Breast epithelium (tissue), 4 donors: ENCODE measurements at regions not wholly inside any gene's neighbourhood (a gene's known extent, or its start where the extent isn't known, plus 50 kb on each side); places are given as distances from the start of the nearest gene placed in this dataset.

Source experiments
- DNase-seq, 2 donors: peaks; one replicate each; pipeline ENCODE4 v3.0.0-alpha.2; 2019; ENCODE audit warnings: low spot score in 2 of 2
- H3K27ac ChIP-seq, 2 donors: fragments of 200-600 bp; sonication (generic) in 1 of 2; one replicate each; pipeline ENCODE4 v1.5.1; 2016 to 2019; ENCODE audit warnings: mild to moderate bottlenecking in 1 of 2
- H3K27me3 ChIP-seq, 2 donors: fragments of 200-600 bp; sonication (generic) in 1 of 2; one replicate each; pipeline versions ENCODE4 v1.5.1 to v1.6.0; 2017 to 2019; ENCODE audit warnings: control low read depth in 1 of 2, mild to moderate bottlenecking in 1 of 2
- H3K36me3 ChIP-seq: fragments of 200-600 bp; one replicate; pipeline ENCODE4 v1.5.1; 2019
- H3K4me1 ChIP-seq, 2 donors: fragments of 200-600 bp; sonication (generic); one replicate each; pipeline ENCODE4 v1.5.1; 2016 to 2019; ENCODE audit warnings: control low read depth in 1 of 2
- H3K4me3 ChIP-seq, 3 donors: fragments of 200-600 bp; sonication (generic); 1 replicate in 2 of 3; 2 replicates in 1 of 3; pipeline ENCODE4 v1.5.1; 2016 to 2019; ENCODE audit warnings: mild to moderate bottlenecking in 3 of 3, moderate library complexity in 2 of 3
- H3K9me3 ChIP-seq, 2 donors: fragments of 200-600 bp; sonication (generic) in 1 of 2; one replicate each; pipeline ENCODE4 v1.5.1; 2016 to 2019; ENCODE audit warnings: control low read depth in 1 of 2
- POLR2A ChIP-seq: fragments of 450-650 bp; IDR thresholded peaks from one replicate; pipeline ENCODE4 v1.6.1; 2016; ENCODE audit warnings: antibody characterized with exemption, mild to moderate bottlenecking, moderate library complexity
- POLR2AphosphoS5 ChIP-seq, 3 donors: sonication (generic); formaldehyde crosslinking; IDR thresholded peaks; one replicate each; pipeline ENCODE4 v1.6.1; 2017; ENCODE audit warnings: antibody characterized with exemption in 3 of 3
- intact Hi-C: fragments of 100-400 bp; cut with DNase I; formaldehyde crosslinking; loops from one replicate; pipeline ENCODE4 v1.15.1; 2023; ENCODE audit warnings: low total_unique reads
- TF ChIP-seq, protein P1 (sequence below), 3 donors: fragments of 450-650 bp; IDR thresholded peaks; one replicate each; pipeline ENCODE4 v1.5.1; 2016 to 2017; ENCODE audit warnings: antibody characterized with exemption in 3 of 3, mild to moderate bottlenecking in 3 of 3, moderate library complexity in 3 of 3

DNA sequence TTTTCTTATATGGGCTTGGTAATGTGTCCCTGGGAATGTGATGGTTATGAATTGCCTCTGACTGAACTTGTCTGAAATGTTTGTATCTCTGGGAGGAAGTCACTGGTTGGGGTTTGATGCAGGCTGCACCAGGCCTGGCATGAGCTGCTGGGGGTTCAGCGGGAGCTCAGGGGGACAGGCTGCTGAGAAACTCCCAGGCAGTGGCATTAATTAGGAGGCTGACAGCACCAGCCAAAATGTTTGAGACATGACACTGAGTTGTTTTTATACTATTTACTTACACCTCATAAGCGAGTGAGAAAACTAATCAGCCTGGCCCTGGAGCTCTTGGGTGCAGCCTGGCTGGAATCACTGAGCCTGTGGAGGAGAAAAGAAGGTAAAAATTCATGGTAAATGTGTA lies 124.1 kb upstream of the SORCS3 start:
- no peak for TF ChIP-seq POLR2A
- no peak for TF ChIP-seq POLR2AphosphoS5 (IDR thresholded peaks at IDR 0.05)
- TF ChIP-seq, protein P1, sequence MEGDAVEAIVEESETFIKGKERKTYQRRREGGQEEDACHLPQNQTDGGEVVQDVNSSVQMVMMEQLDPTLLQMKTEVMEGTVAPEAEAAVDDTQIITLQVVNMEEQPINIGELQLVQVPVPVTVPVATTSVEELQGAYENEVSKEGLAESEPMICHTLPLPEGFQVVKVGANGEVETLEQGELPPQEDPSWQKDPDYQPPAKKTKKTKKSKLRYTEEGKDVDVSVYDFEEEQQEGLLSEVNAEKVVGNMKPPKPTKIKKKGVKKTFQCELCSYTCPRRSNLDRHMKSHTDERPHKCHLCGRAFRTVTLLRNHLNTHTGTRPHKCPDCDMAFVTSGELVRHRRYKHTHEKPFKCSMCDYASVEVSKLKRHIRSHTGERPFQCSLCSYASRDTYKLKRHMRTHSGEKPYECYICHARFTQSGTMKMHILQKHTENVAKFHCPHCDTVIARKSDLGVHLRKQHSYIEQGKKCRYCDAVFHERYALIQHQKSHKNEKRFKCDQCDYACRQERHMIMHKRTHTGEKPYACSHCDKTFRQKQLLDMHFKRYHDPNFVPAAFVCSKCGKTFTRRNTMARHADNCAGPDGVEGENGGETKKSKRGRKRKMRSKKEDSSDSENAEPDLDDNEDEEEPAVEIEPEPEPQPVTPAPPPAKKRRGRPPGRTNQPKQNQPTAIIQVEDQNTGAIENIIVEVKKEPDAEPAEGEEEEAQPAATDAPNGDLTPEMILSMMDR (IDR thresholded peaks at IDR 0.05): no peak
- no peak for DNase-seq
- no peaks in the 10 kb centered on the region for H3K9me3 ChIP-seq
- no peaks in the 10 kb centered on the region for H3K4me1 ChIP-seq
- H3K4me3 ChIP-seq: no peak overlapping the region
- H3K36me3 ChIP-seq: no peaks in the 10 kb centered on the region
- intact Hi-C loops: no loop called here
- H3K27ac ChIP-seq: no peak overlapping the region
- no peaks in the 10 kb centered on the region for H3K27me3 ChIP-seq

DNA sequence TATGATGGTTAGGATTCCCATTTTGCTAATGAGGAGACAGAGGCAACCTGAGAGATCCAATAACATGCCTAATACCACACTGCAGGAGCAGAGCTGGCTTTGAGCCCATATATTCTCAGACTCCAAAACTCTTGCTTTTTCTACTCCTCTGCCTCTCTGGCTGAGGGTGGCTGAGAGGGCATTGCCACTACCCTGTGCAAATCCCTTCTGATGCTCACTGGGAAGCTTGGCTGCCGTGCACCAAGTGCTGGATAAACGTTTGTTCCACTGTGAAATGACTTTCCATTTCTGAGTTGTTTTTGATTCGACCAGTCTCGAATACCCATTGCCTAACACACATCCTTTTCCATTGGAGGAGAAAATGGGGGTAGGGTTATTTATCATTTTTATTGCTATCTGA lies 123.1 kb upstream of the SORCS3 start:
- no peak for DNase-seq
- Histone ChIP-seq H3K4me3 (no peak overlapping the region), H3K9me3 (no peaks in the 10 kb centered on the region), H3K36me3 (no peaks in the 10 kb centered on the region), H3K4me1 (no peaks in the 10 kb centered on the region), H3K27ac (no peak overlapping the region), H3K27me3 (no peaks in the 10 kb centered on the region)
- TF ChIP-seq POLR2A: no peak
- TF ChIP-seq, protein P1 (IDR thresholded peaks at IDR 0.05): no peak
- TF ChIP-seq POLR2AphosphoS5 (IDR thresholded peaks at IDR 0.05): no peak
- intact Hi-C loops: loop anchor here (1.0 kb wide), 1 partner anchor 9 kb away; no protein-coding TSS in a partner anchor

DNA sequence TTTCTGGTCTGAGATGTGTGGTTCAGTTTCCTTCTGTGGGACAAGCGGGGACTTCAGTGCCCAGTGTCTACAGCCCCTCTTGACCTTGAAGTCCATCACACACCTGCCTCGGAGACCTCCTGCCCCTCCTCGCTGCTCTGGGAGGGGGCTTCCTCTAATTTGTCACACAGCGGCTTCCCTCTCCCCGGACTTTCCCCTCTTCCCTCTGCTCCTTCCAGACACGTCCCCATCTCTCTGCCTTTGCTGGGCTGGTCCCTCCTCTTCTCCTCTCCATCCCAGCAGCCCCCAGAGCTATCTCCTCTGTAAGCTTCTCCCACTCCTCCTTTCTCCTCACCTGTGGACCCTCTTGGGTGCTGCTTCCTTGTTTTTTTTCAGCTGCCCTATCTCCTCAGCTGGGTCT lies 122.2 kb upstream of the SORCS3 start:
- intact Hi-C loops: loop anchor here (1.0 kb wide), 1 partner anchor 10 kb away; no protein-coding TSS in a partner anchor
- no peaks in the 10 kb centered on the region for H3K36me3 ChIP-seq
- no peaks in the 10 kb centered on the region for H3K4me1 ChIP-seq
- TF ChIP-seq, protein P1 (IDR thresholded peaks at IDR 0.05): no peak
- TF ChIP-seq POLR2AphosphoS5 (IDR thresholded peaks at IDR 0.05) (no peak), POLR2A (no peak)
- no peaks in the 10 kb centered on the region for H3K9me3 ChIP-seq
- H3K27me3 ChIP-seq: no peaks in the 10 kb centered on the region
- DNase-seq: no peak
- H3K4me3 ChIP-seq: no peak overlapping the region
- H3K27ac ChIP-seq: no peak overlapping the region

DNA sequence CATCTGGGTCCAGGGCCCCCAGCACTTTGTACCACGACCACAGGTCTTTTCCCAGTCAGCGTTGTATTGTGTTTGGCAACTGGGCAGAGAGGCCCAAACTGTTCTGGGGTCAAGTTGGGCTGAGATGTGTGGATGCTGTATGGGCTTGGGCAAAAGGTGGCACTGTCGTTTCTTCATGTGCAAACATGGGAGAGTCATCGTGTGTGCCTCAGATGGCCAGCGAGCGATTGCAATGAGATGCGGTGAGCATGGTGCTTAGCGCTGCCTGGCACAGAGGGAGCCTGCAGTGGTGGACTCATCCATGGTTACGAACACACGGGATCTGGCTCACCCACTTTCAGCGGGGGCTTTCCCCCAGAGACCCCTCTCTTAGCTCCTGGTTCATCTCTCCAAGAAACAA lies 120.4 kb upstream of the SORCS3 start:
- Histone ChIP-seq H3K27ac (no peak overlapping the region), H3K36me3 (no peaks in the 10 kb centered on the region), H3K4me3 (no peak overlapping the region), H3K9me3 (no peaks in the 10 kb centered on the region), H3K4me1 (no peaks in the 10 kb centered on the region), H3K27me3 (no peaks in the 10 kb centered on the region)
- DNase-seq: no peak
- TF ChIP-seq POLR2A (no peak), POLR2AphosphoS5 (IDR thresholded peaks at IDR 0.05) (no peak)
- TF ChIP-seq, protein P1 (IDR thresholded peaks at IDR 0.05): no peak
- intact Hi-C loops: no loop called here

DNA sequence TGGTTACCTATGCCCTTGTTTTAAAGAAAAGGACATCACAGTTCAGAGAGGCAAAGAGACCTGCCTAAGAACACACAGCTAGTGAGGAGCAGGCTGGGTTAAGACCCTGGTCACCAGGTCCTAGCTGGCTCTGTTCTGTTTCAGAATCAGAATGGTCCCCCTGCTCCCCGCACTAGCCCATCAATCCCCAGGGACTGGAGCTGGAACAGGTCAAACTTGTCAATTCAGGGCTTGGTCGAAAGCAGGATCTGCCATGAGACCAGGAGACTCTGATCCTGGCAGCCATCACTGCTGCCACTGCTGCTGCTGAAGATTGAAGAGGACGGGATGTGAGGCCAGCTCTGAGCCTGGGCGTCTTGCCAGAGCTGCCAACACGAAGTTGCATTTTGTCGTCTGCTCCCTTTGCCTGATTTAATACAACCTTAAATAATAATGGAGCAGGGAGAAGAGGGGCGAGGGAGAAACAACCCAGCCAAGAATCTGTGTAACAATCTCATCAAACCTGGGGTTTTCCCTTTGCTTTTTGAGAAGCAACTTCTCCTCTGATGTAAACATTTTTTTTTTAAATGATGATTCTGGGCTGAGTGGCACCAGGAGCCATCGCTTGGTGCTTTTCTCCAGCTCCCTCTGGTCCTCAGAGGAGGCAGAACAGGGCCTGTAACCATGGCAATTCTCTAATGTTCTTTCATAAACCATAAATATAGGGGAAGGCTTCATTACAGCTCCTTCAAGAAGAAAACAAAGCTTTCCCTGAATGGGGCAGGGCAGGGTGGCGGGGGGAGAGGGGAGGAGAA lies 119.0 kb upstream of the SORCS3 start:
- H3K9me3 ChIP-seq: no peaks in the 10 kb centered on the region
- no peaks in the 10 kb centered on the region for H3K36me3 ChIP-seq
- TF ChIP-seq POLR2A (no peak), POLR2AphosphoS5 (IDR thresholded peaks at IDR 0.05) (no peak)
- TF ChIP-seq, protein P1 (IDR thresholded peaks at IDR 0.05): no peak
- DNase-seq: no peak
- intact Hi-C loops: no loop called here
- no peaks in the 10 kb centered on the region for H3K27me3 ChIP-seq
- no peaks in the 10 kb centered on the region for H3K4me1 ChIP-seq
- H3K27ac ChIP-seq: no peak overlapping the region
- H3K4me3 ChIP-seq: no peak overlapping the region
